Effector memory CD4-positive, alpha-beta T cell (primary cell): ENCODE measurements at regions not wholly inside any gene's neighbourhood (a gene's known extent, or its start where the extent isn't known, plus 50 kb on each side); places are given as distances from the start of the nearest gene placed in this dataset.

ENCODE experiments used
- DNase-seq, 3 donors: peaks; one replicate each; pipeline ENCODE4 v3.0.0-alpha.2; 2020
- H3K27ac ChIP-seq: 2 replicates; pipeline ENCODE4 v1.7.0; 2013; ENCODE audit warnings: mild to moderate bottlenecking, low read length, moderate library complexity; ENCODE audit not compliant: insufficient read depth, poor library complexity, severe bottlenecking
- H3K27me3 ChIP-seq: replicated peaks from 2 replicates; pipeline ENCODE4 v1.7.0; 2013; ENCODE audit warnings: mild to moderate bottlenecking, low read length; ENCODE audit not compliant: insufficient read depth, control insufficient read depth, poor library complexity, severe bottlenecking
- H3K36me3 ChIP-seq: 2 replicates; pipeline ENCODE4 v1.7.0; 2013; ENCODE audit warnings: mild to moderate bottlenecking, low read length, moderate library complexity; ENCODE audit not compliant: control insufficient read depth, insufficient read depth
- H3K4me1 ChIP-seq: 2 replicates; pipeline ENCODE4 v1.7.0; 2013; ENCODE audit warnings: low read length, mild to moderate bottlenecking; ENCODE audit not compliant: control insufficient read depth, insufficient read depth, poor library complexity, severe bottlenecking
- H3K4me3 ChIP-seq: 2 replicates; pipeline ENCODE4 v1.7.0; 2013; ENCODE audit warnings: low read length, low read depth, mild to moderate bottlenecking; ENCODE audit not compliant: insufficient read depth, poor library complexity, severe bottlenecking
- H3K9me3 ChIP-seq: 2 replicates; pipeline ENCODE4 v1.7.0; 2013; ENCODE audit warnings: mild to moderate bottlenecking, low read length, moderate library complexity; ENCODE audit not compliant: control insufficient read depth

DNA sequence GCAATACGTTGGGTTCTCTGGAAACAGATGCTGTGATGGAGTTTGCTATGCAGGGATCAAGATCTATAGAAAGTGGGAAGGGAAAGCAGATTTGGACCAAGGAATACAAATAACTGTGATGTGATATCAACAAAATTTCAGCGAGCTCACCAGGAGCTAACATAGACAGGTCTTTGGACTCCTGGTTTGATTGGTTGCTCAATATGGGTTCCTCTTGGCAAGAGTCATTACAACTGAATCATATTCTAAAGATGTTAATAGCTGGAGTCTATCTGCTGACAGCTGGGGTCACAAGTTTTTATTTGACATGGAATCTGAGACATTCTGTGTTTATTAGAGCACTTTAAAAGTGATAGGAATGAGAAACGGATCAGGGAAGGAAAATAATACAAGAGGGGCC, 637.6 kb upstream of the GNPDA2 start:
- Histone ChIP-seq H3K36me3 (no peaks in the 10 kb centered on the region), H3K4me3 (no peak overlapping the region), H3K27ac (no peak overlapping the region), H3K9me3 (no peaks in the 10 kb centered on the region), H3K4me1 (no peaks in the 10 kb centered on the region), H3K27me3 (no peaks in the 10 kb centered on the region)
- no peak for DNase-seq

DNA sequence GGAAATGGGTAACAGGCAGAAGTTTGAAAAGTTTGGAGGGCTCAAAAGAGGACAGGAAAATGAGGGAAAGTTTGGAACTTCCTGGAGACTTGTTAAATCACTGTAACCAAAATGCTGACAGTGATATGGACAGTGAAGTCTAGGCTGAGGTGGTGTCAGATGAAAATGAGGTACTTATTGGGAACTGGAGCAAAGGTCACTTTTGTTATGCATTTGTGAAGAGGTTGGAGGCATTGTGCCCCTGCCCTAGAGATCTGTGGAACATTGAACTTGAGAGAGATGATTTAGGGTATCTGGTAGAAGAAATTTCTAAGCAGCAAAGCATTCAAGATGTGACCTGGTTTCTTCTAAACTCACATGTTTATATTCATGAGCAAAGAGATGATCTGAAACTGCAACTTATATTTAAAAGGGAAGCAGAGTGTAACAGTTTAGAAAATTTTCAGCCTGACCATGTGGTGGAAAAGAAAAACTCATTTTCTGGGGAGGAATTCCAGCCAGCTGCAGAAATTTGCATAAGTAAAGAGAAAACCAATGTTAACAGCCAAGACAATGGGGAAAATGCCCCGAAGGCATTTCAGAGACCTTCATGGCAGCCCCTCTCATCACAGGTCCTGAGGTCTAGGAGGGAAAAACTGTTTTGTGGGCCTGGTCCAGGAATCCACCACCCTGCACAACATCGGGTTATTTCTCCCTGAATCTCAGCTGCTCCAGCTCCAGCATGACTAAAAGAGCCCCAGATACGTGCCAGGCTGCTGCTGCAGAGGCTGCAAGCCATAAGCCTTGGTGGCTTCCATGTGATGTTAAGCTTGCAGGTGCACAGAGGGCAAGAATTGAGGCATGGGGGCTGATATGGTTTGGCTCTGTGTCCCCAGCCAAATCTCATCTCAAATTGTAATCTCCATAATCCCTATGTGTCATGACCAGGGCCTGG, 632.5 kb upstream of the GNPDA2 start:
- Histone ChIP-seq H3K9me3 (no peaks in the 10 kb centered on the region), H3K27me3 (no peaks in the 10 kb centered on the region), H3K4me1 (no peaks in the 10 kb centered on the region), H3K4me3 (no peak overlapping the region), H3K36me3 (no peaks in the 10 kb centered on the region), H3K27ac (no peak overlapping the region)
- DNase-seq, result no peak

DNA sequence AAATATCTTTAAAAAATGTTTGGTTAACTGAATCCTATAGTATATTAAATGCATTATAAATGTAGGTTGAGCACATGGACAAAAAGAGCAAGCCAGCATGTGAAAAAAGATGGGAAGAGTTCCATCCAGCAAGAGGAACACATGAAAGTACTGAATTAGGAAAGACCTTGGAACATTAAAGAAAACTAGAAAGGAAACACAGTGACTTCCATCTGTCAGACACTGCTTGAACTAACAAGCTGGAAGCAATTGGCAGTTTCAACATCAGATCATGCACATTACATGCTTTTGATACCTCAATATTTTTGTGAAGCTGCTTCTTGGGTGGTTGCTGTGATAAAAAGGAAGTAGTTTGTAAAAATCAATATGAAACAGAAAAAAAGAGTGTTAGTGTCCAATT, 626.8 kb upstream of the GNPDA2 start:
- Histone ChIP-seq H3K9me3 (no peaks in the 10 kb centered on the region), H3K27me3 (no peaks in the 10 kb centered on the region), H3K4me3 (no peak overlapping the region), H3K4me1 (no peaks in the 10 kb centered on the region), H3K27ac (no peak overlapping the region), H3K36me3 (no peaks in the 10 kb centered on the region)
- DNase-seq, result no peak

DNA sequence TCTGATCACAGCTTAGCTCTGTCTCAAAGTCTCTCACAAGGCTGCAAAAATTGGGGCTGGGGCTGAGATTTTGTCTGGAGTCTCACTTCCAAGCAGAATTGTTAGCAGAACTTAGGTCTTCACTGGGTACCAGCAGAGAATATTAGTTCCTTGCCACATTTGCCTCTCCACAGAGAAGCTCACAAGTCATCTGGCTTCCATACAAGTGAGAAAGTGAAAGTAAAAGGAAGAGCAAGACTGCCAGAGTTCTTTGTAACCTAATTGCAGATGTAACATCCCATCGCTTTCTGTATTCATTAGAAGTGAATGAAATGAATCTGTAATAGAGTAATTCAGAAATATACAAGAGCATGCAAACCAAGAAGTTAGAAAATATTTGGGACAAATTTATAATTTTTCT, 624.1 kb upstream of the GNPDA2 start:
- no peaks in the 10 kb centered on the region for H3K4me1 ChIP-seq
- no peak overlapping the region for H3K4me3 ChIP-seq
- H3K36me3 ChIP-seq, result no peaks in the 10 kb centered on the region
- H3K27me3 ChIP-seq, result no peaks in the 10 kb centered on the region
- no peaks in the 10 kb centered on the region for H3K9me3 ChIP-seq
- no peak overlapping the region for H3K27ac ChIP-seq
- no peak for DNase-seq

DNA sequence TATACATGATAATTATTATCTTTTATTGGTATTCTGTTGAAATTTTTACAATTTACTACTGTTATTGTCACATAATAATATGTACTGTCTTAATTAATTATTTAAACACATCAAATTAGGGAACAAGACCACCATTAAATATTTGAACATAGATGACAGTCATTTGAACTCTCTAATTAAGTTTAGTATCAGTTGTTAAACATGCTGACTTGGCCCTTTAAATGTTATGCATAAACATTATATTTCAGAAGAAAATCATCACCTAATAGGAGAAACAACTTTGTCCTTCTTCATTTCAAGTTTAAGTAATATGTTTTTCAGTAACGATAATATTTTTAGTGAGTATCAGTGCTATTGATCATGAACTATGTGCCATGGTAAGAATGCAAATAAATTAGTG, 623.5 kb upstream of the GNPDA2 start:
- H3K27ac ChIP-seq, result no peak overlapping the region
- H3K36me3 ChIP-seq, result no peaks in the 10 kb centered on the region
- H3K9me3 ChIP-seq, result no peaks in the 10 kb centered on the region
- no peaks in the 10 kb centered on the region for H3K4me1 ChIP-seq
- no peak for DNase-seq
- H3K27me3 ChIP-seq, result no peaks in the 10 kb centered on the region
- no peak overlapping the region for H3K4me3 ChIP-seq

DNA sequence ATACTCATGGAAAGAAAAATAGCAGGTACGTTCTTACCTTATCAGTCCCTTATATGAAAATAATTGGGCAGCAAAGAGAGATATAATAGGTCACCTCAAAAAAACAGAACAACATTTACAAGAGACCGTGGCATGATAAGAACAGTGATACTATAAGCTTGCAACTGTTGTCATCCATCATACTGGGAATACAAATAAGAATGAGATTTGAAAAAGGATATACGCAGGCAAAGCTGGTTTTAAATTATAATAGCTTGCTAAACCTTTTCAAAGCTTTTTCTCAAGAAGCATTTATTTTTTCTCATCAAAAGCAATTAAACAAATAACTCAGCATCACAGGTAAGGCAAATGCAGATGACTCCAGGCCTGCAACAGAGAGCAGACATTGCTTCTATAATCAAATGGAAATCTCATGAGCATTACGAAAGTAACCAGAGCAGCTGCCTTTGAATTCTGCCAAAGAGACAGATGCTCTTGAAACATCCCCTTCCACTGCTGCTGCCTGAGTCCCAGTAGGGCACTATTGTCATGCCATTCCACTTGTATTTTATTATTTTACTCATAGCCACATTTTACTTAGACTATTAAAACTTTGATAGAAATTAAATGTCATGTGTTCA, 620.6 kb upstream of the GNPDA2 start:
- Histone ChIP-seq H3K36me3 (no peaks in the 10 kb centered on the region), H3K4me1 (no peaks in the 10 kb centered on the region), H3K9me3 (no peaks in the 10 kb centered on the region), H3K4me3 (no peak overlapping the region), H3K27ac (no peak overlapping the region), H3K27me3 (no peaks in the 10 kb centered on the region)
- DNase-seq, result no peak

DNA sequence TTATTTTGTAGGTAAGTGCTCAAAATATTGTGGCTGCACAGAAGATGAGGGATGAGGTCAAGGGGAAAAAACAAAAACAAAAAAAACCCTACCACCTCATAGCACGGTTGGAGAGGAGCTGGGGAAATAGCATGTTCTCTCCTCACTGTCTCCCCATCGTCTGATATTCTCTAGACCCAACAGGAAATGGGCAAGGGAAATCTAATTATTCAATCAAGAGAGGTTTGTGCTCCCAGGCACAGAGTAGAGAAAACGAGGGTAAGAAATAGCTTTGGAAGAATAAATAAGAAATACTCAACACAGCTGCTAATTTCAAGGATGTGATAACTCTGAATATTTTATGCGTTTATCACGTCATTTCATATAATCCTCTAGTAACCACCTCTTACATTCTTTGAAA, 619.2 kb upstream of the GNPDA2 start:
- Histone ChIP-seq H3K4me1 (no peaks in the 10 kb centered on the region), H3K27ac (no peak overlapping the region), H3K4me3 (no peak overlapping the region), H3K27me3 (no peaks in the 10 kb centered on the region), H3K9me3 (no peaks in the 10 kb centered on the region), H3K36me3 (no peaks in the 10 kb centered on the region)
- DNase-seq, result no peak

DNA sequence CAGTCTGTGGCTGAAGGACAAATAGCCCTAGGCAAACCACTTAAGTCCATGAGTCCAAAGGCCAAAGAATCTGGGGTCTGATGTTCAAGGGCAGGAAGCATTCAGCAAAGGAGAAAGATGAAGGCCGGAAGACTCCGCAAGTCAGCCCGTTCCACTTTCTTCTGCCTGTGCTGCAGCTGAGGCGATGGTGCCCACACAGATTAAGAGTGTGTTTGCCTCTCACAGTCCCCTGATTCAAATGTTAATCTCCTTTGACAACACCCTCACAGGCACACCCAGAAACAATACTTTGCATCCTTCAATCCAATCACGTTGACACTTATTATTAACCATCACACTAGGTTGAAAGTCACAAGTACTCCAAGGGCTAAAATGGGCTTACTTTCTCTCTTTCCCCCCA, 605.4 kb upstream of the GNPDA2 start:
- Histone ChIP-seq H3K4me3 (no peak overlapping the region), H3K9me3 (no peaks in the 10 kb centered on the region), H3K36me3 (no peaks in the 10 kb centered on the region), H3K4me1 (no peaks in the 10 kb centered on the region), H3K27ac (no peak overlapping the region), H3K27me3 (no peaks in the 10 kb centered on the region)
- no peak for DNase-seq

DNA sequence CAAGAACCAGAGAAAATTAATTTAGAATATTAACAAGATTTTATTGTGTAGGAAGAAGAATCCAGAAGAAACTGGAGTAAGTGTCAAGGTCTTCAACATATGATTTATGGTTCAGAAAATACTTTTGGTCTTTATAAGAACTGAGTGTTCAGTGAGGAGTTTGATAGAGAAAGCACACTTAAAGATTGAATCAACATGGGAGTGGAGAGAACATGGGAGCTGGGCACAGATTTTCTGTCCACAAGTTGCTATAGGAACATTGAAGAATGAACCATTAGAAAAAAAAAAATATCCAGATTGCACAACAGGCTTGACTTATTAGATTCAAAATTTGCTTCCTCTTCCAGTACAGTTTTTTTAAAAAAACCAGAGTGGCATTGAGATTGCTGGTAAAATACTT, 601.2 kb upstream of the GNPDA2 start:
- Histone ChIP-seq H3K27ac (no peak overlapping the region), H3K36me3 (no peaks in the 10 kb centered on the region), H3K27me3 (no peaks in the 10 kb centered on the region), H3K4me1 (no peaks in the 10 kb centered on the region), H3K4me3 (no peak overlapping the region), H3K9me3 (no peaks in the 10 kb centered on the region)
- no peak for DNase-seq
